PC-3 (cell line): ENCODE measurements at regions not wholly inside any gene's neighbourhood (a gene's known extent, or its start where the extent isn't known, plus 50 kb on each side); places are given as distances from the start of the nearest gene placed in this dataset.

Source experiments
- ATAC-seq: fragments of 200-7000 bp; cut with Tn5 transposase; 2 replicates; pipeline ENCODE4 v1.9.1; 2020; ENCODE audit warnings: mild to moderate bottlenecking, moderate library complexity
- BruUV-seq: library from RNA; stranded (reverse); fragments of 400-500 nt; replicated peaks from 2 replicates; lab custom pipeline; 2021; lab: Mats Ljungman, UMichigan
- CTCF ChIA-PET: fragments of 300-600 bp; sonication (Branson Sonifier 250); formaldehyde crosslinking; loops from one replicate; lab custom pipeline; 2022; ENCODE audit warnings: antibody characterized with exemption; lab: Charles Lee
- POLR2A ChIA-PET: fragments of 300-600 bp; sonication (Branson Sonifier 250); formaldehyde crosslinking; loops from one replicate; lab custom pipeline; 2022; ENCODE audit warnings: antibody characterized with exemption; ENCODE audit not compliant: unreplicated experiment; lab: Charles Lee
- DNase-seq: peaks from one replicate; pipeline ENCODE4 v3.0.0-alpha.2; 2015
- H2AFZ ChIP-seq: fragments of 300-600 bp; sonication (generic); 2 replicates; pipeline ENCODE4 v1.6.0; 2016; ENCODE audit warnings: antibody characterized with exemption, low read length
- H3F3A ChIP-seq: fragments of 300-600 bp; sonication (generic); one replicate; pipeline ENCODE4 v1.6.0; 2017; ENCODE audit warnings: antibody characterized with exemption, low read length, control low read depth, mild to moderate bottlenecking; ENCODE audit not compliant: unreplicated experiment
- H3K27ac ChIP-seq: fragments of 300-600 bp; sonication (generic); 2 replicates; pipeline ENCODE4 v1.5.1; 2016; ENCODE audit warnings: mild to moderate bottlenecking, low read length
- H3K27me3 ChIP-seq: fragments of 300-600 bp; sonication (generic); 2 replicates; pipeline ENCODE4 v1.6.1; 2016; ENCODE audit warnings: low read length, mixed read lengths
- H3K36me3 ChIP-seq: fragments of 300-600 bp; sonication (generic); 2 replicates; pipeline ENCODE4 v1.6.1; 2016; ENCODE audit warnings: low read depth, mixed run types, low read length, mixed read lengths
- H3K4me1 ChIP-seq: fragments of 300-600 bp; sonication (generic); 2 replicates; pipeline ENCODE4 v1.5.1; 2016; ENCODE audit warnings: low read length; ENCODE audit not compliant: insufficient read depth
- H3K4me2 ChIP-seq: fragments of 300-600 bp; sonication (generic); 2 replicates; pipeline ENCODE4 v1.6.0; 2016; ENCODE audit warnings: low read length
- H3K4me3 ChIP-seq: fragments of 300-600 bp; sonication (generic); 2 replicates; pipeline ENCODE4 v1.5.1; 2016; ENCODE audit warnings: mild to moderate bottlenecking, low read length, mixed read lengths
- H3K79me2 ChIP-seq: fragments of 300-600 bp; sonication (generic); 2 replicates; pipeline ENCODE4 v1.6.1; 2017; ENCODE audit warnings: low read length, mixed read lengths
- H3K9ac ChIP-seq: fragments of 300-600 bp; sonication (generic); 2 replicates; pipeline ENCODE4 v1.6.0; 2016; ENCODE audit warnings: mild to moderate bottlenecking, low read length
- H3K9me2 ChIP-seq: fragments of 300-600 bp; sonication (generic); replicated peaks from 2 replicates; pipeline ENCODE4 v1.6.1; 2016; ENCODE audit warnings: mixed run types, low read length, mixed read lengths
- H3K9me3 ChIP-seq: fragments of 300-600 bp; sonication (generic); 2 replicates; pipeline ENCODE4 v1.6.1; 2016; ENCODE audit warnings: low read length, mixed read lengths
- H4K20me1 ChIP-seq: fragments of 300-600 bp; sonication (generic); 2 replicates; pipeline ENCODE4 v1.6.1; 2016; ENCODE audit warnings: low read length, mixed read lengths
- EZH2 ChIP-seq: fragments of 300-600 bp; sonication (generic); IDR thresholded peaks from one replicate; pipeline ENCODE4 v1.6.1; 2017; ENCODE audit warnings: antibody characterized with exemption, mild to moderate bottlenecking, low read length; ENCODE audit not compliant: unreplicated experiment
- EZH2phosphoT487 ChIP-seq: fragments of 300-600 bp; sonication (generic); IDR thresholded peaks from 2 replicates; pipeline ENCODE4 v1.6.1; 2018; ENCODE audit warnings: mild to moderate bottlenecking, antibody characterized with exemption, low read length, borderline replicate concordance
- intact Hi-C: fragments of 100-400 bp; cut with micrococcal nuclease; formaldehyde crosslinking; loops from 2 replicates; pipeline ENCODE4 v1.9.0; 2023
- TF ChIP-seq, protein P1 (sequence below): fragments of 300-600 bp; sonication (generic); conservative IDR thresholded peaks from 2 replicates; pipeline ENCODE4 v1.5.1; 2017; ENCODE audit warnings: antibody characterized with exemption, low read depth, mild to moderate bottlenecking, low read length

DNA sequence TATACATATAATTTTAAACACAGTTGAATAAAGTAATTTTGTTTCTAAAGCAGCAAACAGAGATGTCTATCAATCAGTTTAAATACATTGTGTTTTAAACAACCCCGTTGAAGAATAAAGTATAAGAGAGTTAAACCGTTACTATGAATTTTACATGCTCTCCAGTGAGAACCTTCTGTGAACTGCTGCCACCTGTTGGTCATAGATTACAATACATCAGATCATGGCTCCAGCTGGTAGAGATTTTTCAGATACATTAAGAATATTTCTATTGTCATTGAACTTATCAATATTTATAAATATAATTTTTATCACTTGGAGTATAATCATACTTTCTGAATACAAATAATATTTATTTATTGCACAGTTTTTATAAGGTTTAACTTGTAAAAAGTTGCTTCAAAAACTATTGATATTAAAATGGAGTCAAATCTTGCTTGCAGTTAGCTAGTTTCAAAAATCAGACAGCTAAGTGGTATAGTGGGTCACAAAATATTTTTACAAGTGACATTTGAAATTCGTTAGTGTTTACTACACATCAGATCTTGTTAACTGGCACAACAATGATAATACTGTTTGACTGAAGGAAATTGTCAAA lies 561.2 kb upstream of the PHF14 start:
- Histone ChIP-seq H3K4me1 (no peaks in the 10 kb centered on the region), H3K4me3 (no peak overlapping the region), H2AFZ (no peak overlapping the region), H3K9ac (no peak overlapping the region), H3F3A (no peaks in the 10 kb centered on the region), H4K20me1 (no peaks in the 10 kb centered on the region), H3K36me3 (no peaks in the 10 kb centered on the region), H3K4me2 (no peak overlapping the region), H3K79me2 (no peaks in the 10 kb centered on the region), H3K27me3 (no peaks in the 10 kb centered on the region), H3K9me3 (no peaks in the 10 kb centered on the region), H3K9me2 (no peaks in the 10 kb centered on the region), H3K27ac (no peak overlapping the region)
- peak; percentile 48 for DNase-seq
- ChIA-PET CTCF (interaction anchor here (0.5 to 0.6 kb wide), 2 partner anchors 26 to 387 kb away, joined by 3 read pairs; no protein-coding TSS in a partner anchor), POLR2A (no interaction called here)
- TF ChIP-seq, protein P1, sequence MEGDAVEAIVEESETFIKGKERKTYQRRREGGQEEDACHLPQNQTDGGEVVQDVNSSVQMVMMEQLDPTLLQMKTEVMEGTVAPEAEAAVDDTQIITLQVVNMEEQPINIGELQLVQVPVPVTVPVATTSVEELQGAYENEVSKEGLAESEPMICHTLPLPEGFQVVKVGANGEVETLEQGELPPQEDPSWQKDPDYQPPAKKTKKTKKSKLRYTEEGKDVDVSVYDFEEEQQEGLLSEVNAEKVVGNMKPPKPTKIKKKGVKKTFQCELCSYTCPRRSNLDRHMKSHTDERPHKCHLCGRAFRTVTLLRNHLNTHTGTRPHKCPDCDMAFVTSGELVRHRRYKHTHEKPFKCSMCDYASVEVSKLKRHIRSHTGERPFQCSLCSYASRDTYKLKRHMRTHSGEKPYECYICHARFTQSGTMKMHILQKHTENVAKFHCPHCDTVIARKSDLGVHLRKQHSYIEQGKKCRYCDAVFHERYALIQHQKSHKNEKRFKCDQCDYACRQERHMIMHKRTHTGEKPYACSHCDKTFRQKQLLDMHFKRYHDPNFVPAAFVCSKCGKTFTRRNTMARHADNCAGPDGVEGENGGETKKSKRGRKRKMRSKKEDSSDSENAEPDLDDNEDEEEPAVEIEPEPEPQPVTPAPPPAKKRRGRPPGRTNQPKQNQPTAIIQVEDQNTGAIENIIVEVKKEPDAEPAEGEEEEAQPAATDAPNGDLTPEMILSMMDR: peak; percentile 54
- TF ChIP-seq EZH2phosphoT487 (no peak), EZH2 (no peak)
- intact Hi-C loops: loop anchor here (2.0 to 10.0 kb wide), 8 partner anchors 288 to 1994 kb away; no protein-coding TSS in a partner anchor
- ATAC-seq: peak; percentile 57; the same call in 1 of the 2 replicates
- BruUV-seq: no TSS peak

DNA sequence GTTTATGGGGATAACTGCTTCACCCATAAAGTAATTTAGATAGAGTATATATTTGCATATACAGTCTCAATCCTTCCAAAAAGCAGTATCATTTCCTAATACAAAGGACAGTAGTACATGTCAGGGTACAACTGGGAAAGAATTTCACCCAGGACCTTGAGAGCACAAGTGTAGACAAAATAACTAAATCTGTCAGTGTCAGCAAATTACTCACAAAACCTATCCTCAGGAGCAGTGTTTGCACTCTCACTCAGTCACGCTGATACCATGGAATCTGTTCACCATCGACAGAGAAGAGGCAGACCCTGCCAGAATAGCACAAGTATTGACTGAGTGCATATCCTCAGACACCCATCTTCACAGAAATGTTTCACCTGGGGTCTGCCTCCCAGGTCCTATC lies 554.7 kb upstream of the PHF14 start:
- Histone ChIP-seq H4K20me1 (no peaks in the 10 kb centered on the region), H3K36me3 (no peaks in the 10 kb centered on the region), H3K27me3 (no peaks in the 10 kb centered on the region), H3K4me3 (no peak overlapping the region), H3F3A (no peaks in the 10 kb centered on the region), H3K9ac (no peak overlapping the region), H3K9me2 (no peaks in the 10 kb centered on the region), H2AFZ (no peak overlapping the region), H3K27ac (no peak overlapping the region), H3K4me1 (no peaks in the 10 kb centered on the region), H3K9me3 (no peaks in the 10 kb centered on the region), H3K4me2 (no peak overlapping the region), H3K79me2 (no peaks in the 10 kb centered on the region)
- CTCF ChIA-PET: no interaction called here
- BruUV-seq: no TSS peak
- TF ChIP-seq EZH2 (no peak), EZH2phosphoT487 (no peak)
- TF ChIP-seq, protein P1: no peak
- POLR2A ChIA-PET: no interaction called here
- intact Hi-C loops: loop anchor here (10.0 kb wide), 1 partner anchor 294 kb away; no protein-coding TSS in a partner anchor
- DNase-seq: no peak
- ATAC-seq: no peak

DNA sequence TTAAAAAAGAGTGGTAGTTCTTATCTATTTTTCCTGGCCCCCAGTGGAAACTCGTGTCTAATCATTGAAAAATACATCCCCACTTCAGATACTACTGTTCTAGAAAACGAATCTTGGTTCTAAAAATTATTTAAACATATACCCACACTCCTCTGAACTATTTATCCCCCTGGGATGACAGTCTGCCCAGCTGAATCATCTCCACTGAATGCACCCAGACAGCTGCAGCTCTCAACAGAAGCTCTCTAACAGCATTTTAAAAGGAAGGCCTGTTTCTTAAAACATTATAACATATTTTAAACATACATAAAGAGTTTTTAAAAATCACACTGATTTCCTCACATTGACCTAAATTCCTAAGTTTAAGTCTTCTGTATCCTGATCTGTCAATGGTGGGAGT lies 544.6 kb upstream of the PHF14 start:
- H3K79me2 ChIP-seq: no peaks in the 10 kb centered on the region
- DNase-seq (no peak), ATAC-seq (no peak)
- no peaks in the 10 kb centered on the region for H3K4me1 ChIP-seq
- H3K27me3 ChIP-seq: no peaks in the 10 kb centered on the region
- no peaks in the 10 kb centered on the region for H4K20me1 ChIP-seq
- CTCF ChIA-PET: no interaction called here
- POLR2A ChIA-PET: no interaction called here
- H3K9me3 ChIP-seq: no peaks in the 10 kb centered on the region
- BruUV-seq: no TSS peak
- TF ChIP-seq EZH2 (no peak), EZH2phosphoT487 (no peak)
- TF ChIP-seq, protein P1: no peak
- no peaks in the 10 kb centered on the region for H3K9me2 ChIP-seq
- no peaks in the 10 kb centered on the region for H3F3A ChIP-seq
- H3K4me3 ChIP-seq: no peak overlapping the region
- no peak overlapping the region for H3K9ac ChIP-seq
- no peak overlapping the region for H3K27ac ChIP-seq
- no peak overlapping the region for H3K4me2 ChIP-seq
- H3K36me3 ChIP-seq: no peaks in the 10 kb centered on the region
- intact Hi-C loops: no loop called here
- no peak overlapping the region for H2AFZ ChIP-seq
